Chondrocyte (in vitro differentiated cells): ENCODE measurements at regions not wholly inside any gene's neighbourhood (a gene's known extent, or its start where the extent isn't known, plus 50 kb on each side); places are given as distances from the start of the nearest gene placed in this dataset.
"Not testable (repeated sequence)": the region's sequence is repeated elsewhere in the genome, so short reads cannot be mapped to it uniquely, and the experiment has no call there.

Experiments used
- DNase-seq: peaks from one replicate; pipeline ENCODE4 v3.0.0; 2021; ENCODE audit warnings: mixed read lengths, low spot score
- H3K27ac Mint-ChIP-seq: one replicate; pipeline ENCODE4 v1.8.0; 2021; ENCODE audit warnings: mild to moderate bottlenecking, moderate library complexity, mixed read lengths; ENCODE audit not compliant: unreplicated experiment
- H3K27me3 Mint-ChIP-seq: 2 replicates; pipeline ENCODE4 v1.8.0; 2021; ENCODE audit warnings: low read depth, mixed read lengths
- H3K36me3 Mint-ChIP-seq: 2 replicates; pipeline ENCODE4 v1.8.0; 2021; ENCODE audit warnings: low read depth, mixed read lengths
- H3K4me1 Mint-ChIP-seq: 2 replicates; pipeline ENCODE4 v1.8.0; 2021; ENCODE audit warnings: low read depth, mild to moderate bottlenecking, mixed read lengths
- H3K4me3 Mint-ChIP-seq: one replicate; pipeline ENCODE4 v1.8.0; 2021; ENCODE audit warnings: mild to moderate bottlenecking, moderate library complexity, mixed read lengths; ENCODE audit not compliant: unreplicated experiment
- H3K9me3 Mint-ChIP-seq: 2 replicates; pipeline ENCODE4 v1.8.0; 2021; ENCODE audit warnings: low read depth, mixed read lengths
- TF ChIP-seq, protein P1 (sequence below): fragments of 200-600 bp; sonication (generic); IDR thresholded peaks from 2 replicates; pipeline ENCODE4 v1.5.0; 2021; ENCODE audit warnings: antibody characterized with exemption, mild to moderate bottlenecking, moderate library complexity

DNA sequence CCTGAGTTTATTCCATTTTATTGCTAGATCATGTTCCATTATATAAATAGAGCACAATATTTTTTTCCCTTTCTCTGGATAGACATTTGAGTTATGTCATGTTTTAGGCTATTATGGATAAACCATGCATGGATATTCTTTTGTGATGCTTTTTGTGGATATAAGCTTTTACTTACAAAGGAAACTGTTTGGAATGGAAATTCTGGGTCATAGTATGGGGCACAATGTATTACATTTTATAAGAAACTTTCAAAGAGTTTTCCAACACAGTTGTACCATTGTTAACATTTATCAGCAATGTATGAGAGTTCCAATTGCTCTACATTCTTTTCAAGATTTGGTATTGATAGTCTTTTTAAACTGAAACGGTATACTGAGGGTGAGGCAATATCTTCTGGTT lies 749.4 kb downstream of the SOCS6 start:
- H3K9me3 Mint-ChIP-seq, result no peaks in the 10 kb centered on the region
- H3K36me3 Mint-ChIP-seq, result no peaks in the 10 kb centered on the region
- H3K27ac Mint-ChIP-seq, result no peak overlapping the region
- no peak for DNase-seq
- H3K4me1 Mint-ChIP-seq, result no peaks in the 10 kb centered on the region
- TF ChIP-seq, protein P1, sequence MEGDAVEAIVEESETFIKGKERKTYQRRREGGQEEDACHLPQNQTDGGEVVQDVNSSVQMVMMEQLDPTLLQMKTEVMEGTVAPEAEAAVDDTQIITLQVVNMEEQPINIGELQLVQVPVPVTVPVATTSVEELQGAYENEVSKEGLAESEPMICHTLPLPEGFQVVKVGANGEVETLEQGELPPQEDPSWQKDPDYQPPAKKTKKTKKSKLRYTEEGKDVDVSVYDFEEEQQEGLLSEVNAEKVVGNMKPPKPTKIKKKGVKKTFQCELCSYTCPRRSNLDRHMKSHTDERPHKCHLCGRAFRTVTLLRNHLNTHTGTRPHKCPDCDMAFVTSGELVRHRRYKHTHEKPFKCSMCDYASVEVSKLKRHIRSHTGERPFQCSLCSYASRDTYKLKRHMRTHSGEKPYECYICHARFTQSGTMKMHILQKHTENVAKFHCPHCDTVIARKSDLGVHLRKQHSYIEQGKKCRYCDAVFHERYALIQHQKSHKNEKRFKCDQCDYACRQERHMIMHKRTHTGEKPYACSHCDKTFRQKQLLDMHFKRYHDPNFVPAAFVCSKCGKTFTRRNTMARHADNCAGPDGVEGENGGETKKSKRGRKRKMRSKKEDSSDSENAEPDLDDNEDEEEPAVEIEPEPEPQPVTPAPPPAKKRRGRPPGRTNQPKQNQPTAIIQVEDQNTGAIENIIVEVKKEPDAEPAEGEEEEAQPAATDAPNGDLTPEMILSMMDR, result no peak
- no peak overlapping the region for H3K4me3 Mint-ChIP-seq
- H3K27me3 Mint-ChIP-seq, result no peaks in the 10 kb centered on the region

DNA sequence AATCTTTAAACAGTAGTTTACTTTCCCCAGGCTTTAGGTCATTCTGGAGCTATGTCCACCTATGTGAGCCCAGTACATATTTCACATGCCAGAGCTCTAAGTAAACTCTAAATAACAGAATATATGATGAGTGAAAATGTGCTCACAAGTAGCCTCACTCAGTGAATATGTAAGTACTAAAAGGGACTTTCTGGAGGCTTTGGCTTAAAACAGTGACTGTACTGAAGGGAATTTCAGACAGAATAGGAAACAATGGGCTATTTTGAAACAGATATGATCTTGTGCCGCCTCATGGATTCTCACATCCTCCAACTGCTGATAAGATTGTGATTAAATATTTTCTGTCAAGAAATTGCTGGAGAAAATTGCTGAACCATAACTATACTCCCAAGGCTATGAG lies 747.9 kb downstream of the SOCS6 start:
- Mint-ChIP-seq H3K9me3 (no peaks in the 10 kb centered on the region), H3K4me3 (no peak overlapping the region), H3K27me3 (no peaks in the 10 kb centered on the region), H3K36me3 (no peaks in the 10 kb centered on the region), H3K27ac (no peak overlapping the region), H3K4me1 (no peaks in the 10 kb centered on the region)
- TF ChIP-seq, protein P1, result no peak
- no peak for DNase-seq

DNA sequence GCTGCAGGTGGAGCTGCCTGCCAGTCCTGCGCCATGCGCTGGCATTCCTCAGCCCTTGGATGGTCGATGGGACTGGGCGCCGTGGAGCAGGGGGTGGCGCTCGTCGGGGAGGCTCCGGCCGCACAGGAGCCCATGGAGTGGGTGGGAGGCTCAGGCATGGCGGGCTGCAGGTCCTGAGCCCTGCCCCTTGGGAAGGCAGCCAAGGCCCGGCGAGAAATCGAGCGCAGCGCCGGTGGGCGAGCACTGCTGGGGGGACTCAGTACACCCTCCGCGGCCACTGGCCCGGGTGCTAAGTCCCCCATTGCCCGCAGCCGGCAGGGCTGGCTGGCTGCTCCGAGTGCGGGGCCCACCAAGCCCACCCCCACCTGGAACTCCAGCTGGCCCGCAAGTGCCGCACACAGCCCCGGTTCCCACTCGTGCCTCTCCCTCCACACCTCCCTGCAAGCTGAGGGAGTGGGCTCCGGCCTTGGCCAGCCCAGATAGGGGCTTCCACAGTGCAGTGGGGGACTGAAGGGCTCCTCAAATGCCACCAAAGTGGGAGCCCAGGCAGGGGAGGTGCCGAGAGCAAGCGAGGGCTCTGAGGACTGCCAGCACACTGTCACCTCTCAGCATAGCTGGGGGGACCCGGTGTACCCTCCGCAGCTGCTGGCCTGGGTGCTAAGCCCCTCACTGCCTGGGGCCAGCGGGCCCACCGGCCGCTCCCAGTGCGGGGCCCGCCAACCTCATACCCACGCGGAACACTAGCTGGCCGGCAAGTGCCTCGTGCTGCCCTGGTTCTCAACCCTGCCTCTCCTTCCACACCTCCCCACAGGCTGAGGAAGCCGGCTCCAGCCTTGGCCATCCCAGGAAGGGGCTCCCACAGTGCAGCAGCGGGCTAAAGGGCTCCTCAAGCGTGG lies 742.7 kb downstream of the SOCS6 start:
- not testable (repeated sequence) for H3K4me1 Mint-ChIP-seq, H3K36me3 Mint-ChIP-seq, H3K27ac Mint-ChIP-seq, DNase-seq, H3K27me3 Mint-ChIP-seq, H3K4me3 Mint-ChIP-seq
- H3K9me3 Mint-ChIP-seq, result peaks cover 17% of the 10 kb centered on the region

DNA sequence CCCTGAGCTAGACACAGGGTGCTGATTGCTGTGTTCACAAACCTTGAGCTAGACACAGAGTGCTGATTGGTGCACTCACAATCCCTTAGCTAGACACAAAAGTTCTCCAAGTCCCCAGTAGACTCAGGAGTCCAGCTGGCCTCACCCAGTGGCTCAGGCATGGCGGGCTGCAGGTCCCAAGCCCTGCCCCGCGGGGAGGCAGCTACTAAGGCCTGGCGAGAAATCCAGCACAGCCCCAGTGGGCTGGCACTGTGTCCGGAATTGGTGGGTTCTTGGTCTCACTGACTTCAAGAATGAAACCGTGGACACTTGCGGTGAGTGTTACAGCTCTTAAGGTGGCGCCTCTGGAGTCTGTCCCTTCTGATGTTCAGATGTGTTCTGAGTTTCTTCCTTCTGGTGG lies 741.2 kb downstream of the SOCS6 start:
- H3K4me3 Mint-ChIP-seq, H3K27me3 Mint-ChIP-seq, H3K27ac Mint-ChIP-seq, H3K36me3 Mint-ChIP-seq, H3K4me1 Mint-ChIP-seq, DNase-seq: not testable (repeated sequence)
- peaks cover 17% of the 10 kb centered on the region for H3K9me3 Mint-ChIP-seq

DNA sequence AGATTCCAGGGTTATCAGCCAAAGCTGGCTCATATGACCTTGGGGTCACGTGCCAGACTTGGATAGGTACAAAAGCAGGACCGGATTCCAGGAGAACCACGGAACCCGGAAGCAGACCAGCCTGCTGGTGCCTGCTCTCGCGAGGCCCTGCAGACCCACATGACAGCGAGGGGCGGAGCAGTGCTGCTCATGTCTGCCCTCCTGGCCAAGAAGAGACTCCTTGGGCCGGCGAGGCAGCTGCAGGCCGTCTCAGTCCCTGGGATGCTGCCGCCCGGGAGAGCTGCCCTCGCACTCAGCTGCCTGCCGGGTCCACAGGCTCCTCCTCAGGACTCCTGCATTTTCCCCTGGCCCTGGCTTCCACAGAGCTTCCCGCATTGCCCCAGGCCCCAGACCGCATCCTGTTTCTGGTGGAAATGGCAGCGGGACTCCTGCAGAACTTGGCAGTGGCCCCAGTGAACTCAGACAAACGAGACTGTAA lies 739.5 kb downstream of the SOCS6 start:
- TF ChIP-seq, protein P1, result no peak
- H3K27ac Mint-ChIP-seq, result no peak overlapping the region
- DNase-seq, result no peak
- no peaks in the 10 kb centered on the region for H3K27me3 Mint-ChIP-seq
- no peaks in the 10 kb centered on the region for H3K4me1 Mint-ChIP-seq
- H3K36me3 Mint-ChIP-seq, result no peaks in the 10 kb centered on the region
- H3K9me3 Mint-ChIP-seq, result peaks cover 19% of the 10 kb centered on the region
- H3K4me3 Mint-ChIP-seq, result no peak overlapping the region

DNA sequence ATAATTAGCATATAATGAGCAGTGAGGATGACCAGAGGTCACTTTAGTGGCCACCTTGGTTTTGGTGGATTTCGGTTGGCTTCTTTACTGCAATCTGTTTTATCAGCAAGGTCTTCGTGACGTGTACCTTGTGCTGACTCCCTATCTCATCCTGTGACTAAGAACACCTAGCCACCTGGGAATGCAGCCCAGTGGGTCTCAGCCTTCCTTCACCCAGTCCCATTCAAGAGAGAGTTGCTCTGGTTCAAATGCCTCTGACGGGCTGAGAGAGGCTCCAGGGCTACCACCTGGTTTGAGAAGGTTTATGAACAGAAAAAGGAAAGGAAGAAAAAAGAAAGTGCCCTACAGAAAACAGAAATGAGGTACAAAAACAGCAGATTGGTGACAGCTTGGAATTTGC lies 738.7 kb downstream of the SOCS6 start:
- Mint-ChIP-seq H3K4me1 (no peaks in the 10 kb centered on the region), H3K4me3 (no peak overlapping the region), H3K27ac (no peak overlapping the region), H3K9me3 (peaks cover 20% of the 10 kb centered on the region), H3K36me3 (no peaks in the 10 kb centered on the region), H3K27me3 (no peaks in the 10 kb centered on the region)
- TF ChIP-seq, protein P1, result no peak
- DNase-seq, result no peak
